ENCODE measurements at regions not wholly inside any gene's neighbourhood (a gene's known extent, or its start where the extent isn't known, plus 50 kb on each side); places are given as distances from the start of the nearest gene placed in this dataset.
"Not testable (repeated sequence)": the region's sequence is repeated elsewhere in the genome, so short reads cannot be mapped to it uniquely, and the experiment has no call there.

GRCh38 chr3:71994203-71994602 lies 209.3 kb upstream of the PROK2 start:
- no peak for DNase-seq
- no peak for ATAC-seq

DNA sequence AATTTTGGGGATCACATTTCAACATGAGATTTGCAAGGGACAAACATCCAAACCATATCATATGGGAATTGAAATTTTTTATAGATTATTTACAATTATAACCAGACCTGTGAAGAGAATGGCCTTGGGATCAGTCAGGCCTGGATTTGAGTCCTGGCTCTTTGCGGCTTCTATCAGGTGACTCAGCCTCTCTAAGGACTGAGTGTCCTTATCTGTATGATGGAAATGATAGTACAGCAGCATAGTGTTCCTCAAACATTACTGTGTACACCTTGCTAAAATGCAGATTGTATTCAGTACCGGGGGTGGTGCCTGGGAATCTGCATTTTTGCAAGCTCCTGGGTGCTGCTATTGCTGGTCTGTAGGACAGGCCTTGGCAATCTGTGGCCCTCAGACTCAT lies 206.7 kb upstream of the PROK2 start:
- DNase-seq: no peak
- no peak for ATAC-seq

GRCh38 chr3:71991046-71991445 lies 206.1 kb upstream of the PROK2 start:
- DNase-seq (no peak), ATAC-seq (no peak)

GRCh38 chr3:71990545-71990944 lies 205.6 kb upstream of the PROK2 start:
- ATAC-seq (no peak), DNase-seq (no peak)

DNA sequence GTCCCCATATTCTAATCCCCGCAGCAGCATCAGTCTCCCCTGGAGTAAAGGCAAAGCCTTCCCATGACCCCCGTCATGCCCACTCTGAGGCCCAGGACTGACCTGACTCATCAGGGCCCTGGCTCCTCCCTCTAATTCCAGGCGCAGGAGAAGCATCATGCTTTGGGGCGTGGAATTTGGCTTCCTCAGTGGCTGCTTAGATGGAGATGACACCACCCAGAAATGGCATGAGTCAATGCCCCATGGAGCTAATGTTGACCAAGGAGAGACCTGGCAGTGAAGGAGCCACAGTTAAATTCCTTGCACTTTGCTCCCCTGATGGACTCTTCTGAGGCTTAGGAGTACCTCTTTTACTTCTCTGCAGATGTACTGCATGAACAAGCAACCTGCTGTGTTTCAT lies 204.2 kb upstream of the PROK2 start:
- ATAC-seq: no peak
- DNase-seq: no peak

DNA sequence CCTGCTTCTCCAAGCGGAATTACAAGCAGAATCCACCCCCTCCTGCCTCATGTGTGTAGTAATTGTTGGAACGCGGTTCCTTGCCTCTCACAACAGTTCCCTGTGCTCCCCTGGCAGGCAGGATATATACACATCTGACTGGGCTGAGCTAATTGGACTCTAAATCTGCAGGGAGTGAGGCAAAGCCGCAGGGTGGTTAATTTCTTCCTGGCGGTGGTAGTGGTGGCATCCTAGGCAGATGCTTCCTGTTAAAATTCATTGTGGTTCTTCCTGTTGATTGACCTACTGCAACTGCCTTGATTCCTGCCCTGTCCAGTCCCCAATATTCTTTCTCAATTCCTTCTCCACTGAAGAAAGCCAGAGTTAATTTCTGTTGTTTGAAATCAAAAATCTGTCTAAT lies 202.9 kb upstream of the PROK2 start:
- ATAC-seq (no peak), DNase-seq (no peak)

DNA sequence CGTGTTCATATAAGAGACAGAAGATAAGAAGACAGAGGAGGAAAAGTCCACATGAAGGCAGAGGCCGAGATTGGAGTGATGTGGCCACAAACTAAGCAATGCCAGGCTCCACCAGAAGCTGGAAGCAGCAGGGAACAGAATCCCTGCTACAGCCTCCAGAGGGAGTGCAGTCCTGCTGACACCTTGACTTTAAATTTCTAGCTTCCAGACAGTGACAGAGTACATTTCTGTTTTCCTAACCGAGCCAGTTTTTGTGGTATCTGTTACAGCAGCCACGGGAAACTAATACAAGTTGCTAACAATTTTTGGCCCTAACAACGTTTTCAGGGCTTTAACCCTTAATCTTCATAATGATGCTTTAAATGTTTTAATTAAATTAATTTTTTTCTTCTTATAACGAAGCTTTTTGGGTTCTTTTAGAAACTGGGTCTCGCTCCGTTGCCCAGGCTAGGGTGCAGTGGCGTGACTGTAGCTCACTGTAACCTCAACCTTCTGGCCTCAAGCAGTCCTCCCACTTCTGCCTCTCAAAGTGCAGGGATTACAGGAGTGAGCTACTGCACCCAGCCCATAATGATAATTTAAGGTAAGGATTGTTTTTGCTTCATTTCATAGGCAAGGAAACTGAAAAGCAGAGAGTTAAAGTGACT lies 202.3 kb upstream of the PROK2 start:
- ATAC-seq (no peak), DNase-seq (no peak)

- no peak for ATAC-seq
Observed at GRCh38 chr3:71986606-71987005, 201.7 kb upstream of the PROK2 start.

DNA sequence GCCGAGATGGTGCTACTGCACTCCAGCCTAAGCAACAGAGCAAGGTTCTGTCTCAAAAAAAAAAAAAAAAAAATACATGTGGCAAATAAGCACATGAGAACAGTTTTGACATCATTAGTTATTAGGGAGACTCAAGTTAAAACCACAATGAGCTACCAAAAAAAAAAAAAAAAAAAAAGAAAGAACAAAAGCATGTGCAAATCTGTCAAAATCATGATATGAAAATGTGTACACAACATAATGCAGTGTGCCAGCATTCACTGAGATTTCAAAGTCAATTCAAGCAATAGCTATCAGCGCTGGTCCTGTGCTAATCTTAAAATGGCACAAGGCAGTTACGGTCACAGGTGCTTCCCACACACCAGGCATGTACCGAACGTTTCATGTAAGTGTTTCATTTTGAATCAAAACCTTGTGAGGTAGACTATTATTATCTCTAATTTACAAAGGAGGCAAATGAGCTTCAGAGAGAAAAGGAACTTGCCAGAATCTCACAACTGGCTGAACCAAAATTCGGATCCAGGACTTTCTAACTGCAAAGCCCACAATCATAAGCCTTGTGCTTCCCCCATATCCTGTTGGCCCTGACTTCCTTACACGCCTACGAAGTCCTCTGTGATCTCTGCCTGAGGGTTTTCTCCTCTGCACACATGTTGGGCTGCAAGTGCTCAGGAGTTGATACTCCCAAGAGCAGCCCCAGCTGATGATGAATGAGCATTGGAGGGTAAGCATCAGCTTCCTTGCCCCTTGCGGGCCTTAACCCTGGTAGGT lies 200.1 kb upstream of the PROK2 start:
- peak; percentile 67 for ATAC-seq

More at GRCh38 chr3:71986606-71987005, 201.7 kb upstream of the PROK2 start:
- DNase-seq: no peak

DNA sequence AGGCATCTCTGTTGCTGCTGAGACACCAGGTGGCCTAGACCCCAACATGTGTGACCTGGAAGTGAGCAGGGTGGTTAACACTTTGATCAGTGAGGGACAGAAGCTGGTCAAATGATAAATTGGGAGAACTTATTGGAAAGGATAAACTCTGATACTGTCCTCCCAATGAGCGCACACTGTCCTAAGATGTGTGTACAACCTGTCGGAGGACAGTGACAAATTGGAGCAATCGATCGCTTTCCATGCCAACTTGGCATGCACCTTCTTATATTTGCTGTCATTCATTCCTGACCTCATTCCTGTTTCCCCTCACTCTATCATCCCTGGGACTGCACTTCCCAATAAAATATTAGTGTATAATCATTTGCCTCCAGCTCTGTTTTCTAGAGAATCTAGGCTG lies 198.7 kb upstream of the PROK2 start:
- ATAC-seq: no peak
- no peak for DNase-seq

More for the DNA sequence above, 200.1 kb upstream of the PROK2 start:
- DNase-seq: peak; percentile 9

GRCh38 chr3:71982506-71983258 lies 197.7 kb upstream of the PROK2 start:
- not testable (repeated sequence) for ATAC-seq
- peak; percentile 50 for DNase-seq

DNA sequence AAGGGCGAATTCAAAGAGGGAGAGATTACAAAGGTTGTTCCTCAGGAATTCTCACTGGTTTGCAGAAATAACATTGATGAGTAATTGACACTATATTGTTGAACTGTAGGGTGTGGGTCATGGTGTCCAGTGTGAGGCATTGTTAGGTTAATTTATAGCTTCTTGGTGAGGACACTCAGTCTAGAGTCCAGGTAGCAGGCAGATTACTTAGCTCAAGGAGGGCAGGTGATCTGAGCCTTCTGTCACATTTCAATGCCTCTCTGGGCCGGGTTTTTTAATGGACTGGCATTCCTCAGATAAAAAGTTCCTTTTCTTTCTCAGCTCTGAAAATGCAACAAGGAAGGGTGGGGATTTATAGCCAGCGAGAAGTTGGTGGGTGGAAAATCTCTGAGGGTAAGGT lies 194.2 kb upstream of the PROK2 start:
- DNase-seq (no peak), ATAC-seq (no peak)

DNA sequence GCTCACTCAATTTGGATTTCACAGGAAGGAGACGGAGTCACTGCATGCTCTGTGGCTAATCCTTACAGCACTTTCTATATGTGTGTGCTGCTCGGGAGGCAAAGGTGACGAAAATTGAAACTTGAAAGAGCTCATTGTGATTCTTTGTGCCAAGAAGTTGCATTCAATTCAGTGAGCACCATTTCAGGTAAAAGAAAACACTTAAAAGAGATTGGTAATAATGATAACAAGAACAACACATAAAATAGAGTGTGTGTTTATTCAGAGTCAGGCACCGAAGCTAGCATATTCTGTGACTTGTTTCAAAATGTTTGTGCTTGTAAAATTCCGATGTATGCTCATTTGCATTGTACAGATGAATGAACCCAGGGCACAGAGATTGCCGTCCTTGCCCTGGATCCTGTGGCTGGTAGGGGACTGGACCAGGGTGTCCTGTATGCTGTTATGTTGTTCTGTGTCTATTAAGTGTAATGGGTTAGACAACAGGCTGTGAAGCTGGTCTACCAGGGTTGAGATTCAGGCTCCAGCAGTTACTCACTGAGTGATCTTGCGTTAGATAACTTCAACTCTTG lies 193.3 kb upstream of the PROK2 start:
- ATAC-seq (peak; percentile 75), DNase-seq (no peak)

- ATAC-seq (no peak), DNase-seq (no peak)
Observed at GRCh38 chr3:71977525-71977924, 192.6 kb upstream of the PROK2 start.

DNA sequence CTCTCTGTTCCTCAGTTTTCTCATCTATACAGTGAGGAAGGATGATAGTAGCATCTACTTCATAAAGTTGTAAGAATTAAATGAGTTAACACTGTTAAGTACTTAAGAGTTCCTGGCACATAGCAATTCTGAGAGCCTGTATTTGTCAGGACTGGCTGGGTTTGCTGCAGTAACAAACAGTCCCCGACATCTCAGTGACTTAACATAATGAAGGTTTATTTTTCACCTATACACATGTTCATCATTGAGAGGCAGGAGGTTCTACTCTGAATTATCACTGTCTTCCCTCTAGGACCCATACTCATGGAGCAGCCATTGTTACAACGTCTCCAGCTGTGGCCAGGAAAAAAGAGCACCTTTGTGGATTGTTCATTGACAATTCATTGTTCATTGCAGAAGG lies 190.6 kb upstream of the PROK2 start:
- DNase-seq: no peak
- ATAC-seq: no peak

DNA sequence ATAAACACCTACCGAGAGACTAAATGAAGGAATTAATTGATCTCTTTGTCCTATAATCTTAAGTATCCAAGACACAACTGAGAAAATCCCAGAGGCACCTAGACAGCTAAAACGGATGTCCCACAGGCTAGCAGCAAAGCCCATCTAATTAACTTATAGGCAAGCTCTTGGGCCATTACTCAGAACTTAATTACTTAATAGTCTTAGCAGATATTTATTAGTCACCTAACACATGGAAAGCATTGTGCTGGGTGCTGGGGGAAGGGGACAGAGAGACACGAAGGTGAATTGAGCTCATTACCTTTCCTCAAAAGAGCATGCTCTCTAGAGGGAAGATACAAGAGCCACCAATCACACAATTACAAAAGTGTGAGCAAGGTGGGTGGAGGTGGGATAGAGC lies 189.8 kb upstream of the PROK2 start:
- no peak for DNase-seq

DNA sequence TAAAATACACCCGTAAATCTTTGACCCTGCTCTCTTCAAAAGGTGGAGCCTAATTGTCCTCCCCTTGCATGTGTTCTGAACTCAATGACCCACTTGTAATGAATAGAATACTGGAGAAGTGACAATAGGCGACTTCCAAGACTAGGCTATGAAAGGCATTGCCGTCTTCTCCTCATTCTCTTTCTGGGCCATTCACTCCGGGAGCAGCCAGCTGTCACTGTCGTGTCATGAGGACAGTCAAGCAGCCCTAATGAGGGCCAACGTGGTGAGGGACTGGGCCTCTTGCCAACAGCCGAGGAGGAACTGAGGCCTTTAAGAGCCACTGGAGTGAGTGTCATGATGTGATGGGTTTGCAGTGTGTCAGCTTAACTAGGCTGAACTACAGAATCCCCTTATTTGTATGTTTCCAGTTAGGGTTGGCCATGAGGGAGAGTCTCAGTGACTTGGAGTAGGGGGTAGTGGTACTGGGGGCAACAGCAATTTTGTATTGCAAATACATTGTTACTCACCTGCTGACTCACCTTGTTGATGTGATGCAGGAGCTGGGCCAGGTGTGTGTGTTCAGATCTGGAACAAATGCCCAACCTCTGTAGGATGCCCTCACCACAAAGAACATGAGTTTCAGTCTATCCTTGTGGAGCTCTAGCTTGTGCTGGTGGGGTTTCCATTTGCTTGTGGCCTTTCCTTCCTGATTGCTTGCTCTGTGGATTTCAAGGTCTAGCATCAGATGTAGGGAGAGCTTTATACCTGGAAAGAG lies 188.5 kb upstream of the PROK2 start:
- DNase-seq (no peak), ATAC-seq (no peak)

More for the DNA sequence above, 189.8 kb upstream of the PROK2 start:
- ATAC-seq: no peak

GRCh38 chr3:71972031-71972430 lies 187.1 kb upstream of the PROK2 start:
- ATAC-seq (no peak), DNase-seq (no peak)

GRCh38 chr3:71968544-71968943 lies 183.6 kb upstream of the PROK2 start:
- ATAC-seq: no peak
- DNase-seq: no peak

DNA sequence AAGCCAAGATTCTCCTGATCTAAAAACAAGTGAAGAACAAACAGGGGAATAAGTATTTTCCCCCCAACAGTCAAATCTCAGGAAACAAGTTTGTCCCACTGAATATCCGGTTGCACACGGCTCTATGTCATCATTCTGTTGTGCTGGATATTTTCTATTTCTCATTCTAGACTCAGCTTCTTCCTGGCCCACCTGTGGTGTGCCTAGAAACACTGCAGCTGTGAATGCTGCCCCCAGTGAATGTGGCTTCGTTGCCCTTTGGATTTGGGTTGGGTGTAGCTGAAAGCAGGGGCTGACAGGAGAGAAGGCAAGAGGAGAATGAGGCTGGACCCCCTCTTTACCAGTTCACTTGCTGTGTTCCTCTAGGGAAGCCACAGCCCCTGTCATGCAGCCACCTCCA lies 181.2 kb upstream of the PROK2 start:
- no peak for DNase-seq
- ATAC-seq: no peak

DNA sequence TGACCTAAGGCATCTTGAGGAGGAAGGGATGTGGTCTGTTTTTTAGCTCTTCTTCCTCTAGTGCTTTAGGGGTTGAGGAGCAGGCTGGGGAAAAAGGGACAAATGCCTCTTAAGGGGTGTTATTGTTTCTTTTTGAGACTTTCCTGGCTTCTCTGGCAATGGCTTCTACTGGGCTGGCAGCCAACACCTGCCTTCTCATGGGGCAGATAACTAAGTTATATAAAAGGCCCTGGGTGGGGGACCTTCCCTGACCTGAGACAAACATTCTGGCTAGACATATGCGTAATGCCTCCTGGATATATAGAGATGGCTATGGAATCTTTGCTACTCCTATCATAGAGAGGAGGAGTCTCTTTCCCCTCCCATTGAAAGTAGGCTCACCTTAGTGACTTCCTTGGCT lies 179.2 kb upstream of the PROK2 start:
- ATAC-seq (no peak), DNase-seq (no peak)
